Astrocyte (in vitro differentiated cells and primary cell): ENCODE measurements at regions not wholly inside any gene's neighbourhood (a gene's known extent, or its start where the extent isn't known, plus 50 kb on each side); places are given as distances from the start of the nearest gene placed in this dataset.

Experiments used
- DNase-seq: peaks from one replicate; pipeline ENCODE4 v3.0.0-alpha.2; 2010; ENCODE audit warnings: low read depth
- FAIRE-seq: peaks from 2 replicates; lab custom pipeline; 2011; peaks lifted over from hg19 to GRCh38; lab: Jason Lieb, UNC
- H2AFZ ChIP-seq: 2 replicates; pipeline ENCODE4 v1.6.0; 2012; ENCODE audit warnings: low read depth, low read length, inconsistent platforms
- H3K27ac ChIP-seq: 2 replicates; pipeline ENCODE4 v1.5.1; 2011; ENCODE audit warnings: low read depth, low read length, inconsistent platforms
- H3K27me3 ChIP-seq: 2 replicates; pipeline ENCODE4 v1.6.0; 2011; ENCODE audit warnings: low read length, inconsistent platforms; ENCODE audit not compliant: insufficient read depth
- H3K36me3 ChIP-seq: 2 replicates; pipeline ENCODE4 v1.5.1; 2011; ENCODE audit warnings: low read length, inconsistent platforms; ENCODE audit not compliant: insufficient read depth
- H3K4me1 ChIP-seq: 2 replicates; pipeline ENCODE4 v1.5.1; 2011; ENCODE audit warnings: low read length, inconsistent platforms; ENCODE audit not compliant: insufficient read depth
- H3K4me2 ChIP-seq: 2 replicates; pipeline ENCODE4 v1.6.0; 2012; ENCODE audit warnings: low read length, inconsistent platforms
- H3K4me3 ChIP-seq: 2 replicates; pipeline ENCODE4 v1.5.1; 2011; ENCODE audit warnings: low read depth, mild to moderate bottlenecking, low read length, inconsistent platforms; ENCODE audit not compliant: insufficient read depth
- H3K79me2 ChIP-seq: 2 replicates; pipeline ENCODE4 v1.6.0; 2012; ENCODE audit warnings: mild to moderate bottlenecking, low read length, inconsistent platforms; ENCODE audit not compliant: insufficient read depth
- H3K9ac ChIP-seq: 2 replicates; pipeline ENCODE4 v1.6.0; 2012; ENCODE audit warnings: mild to moderate bottlenecking, low read length, inconsistent platforms
- H3K9me3 ChIP-seq: 2 replicates; pipeline ENCODE4 v1.5.1; 2012; ENCODE audit warnings: low read depth, mild to moderate bottlenecking, low read length, inconsistent platforms; ENCODE audit not compliant: insufficient read depth
- H4K20me1 ChIP-seq: 2 replicates; pipeline ENCODE4 v1.6.0; 2012; ENCODE audit warnings: low read length, inconsistent platforms; ENCODE audit not compliant: insufficient read depth
- H3K27ac Mint-ChIP-seq: one replicate; pipeline ENCODE4 v1.8.0; 2021; ENCODE audit warnings: mild to moderate bottlenecking, mixed read lengths; ENCODE audit not compliant: unreplicated experiment
- H3K27me3 Mint-ChIP-seq: one replicate; pipeline ENCODE4 v1.8.0; 2021; ENCODE audit warnings: low read depth, mixed read lengths; ENCODE audit not compliant: unreplicated experiment
- H3K36me3 Mint-ChIP-seq: one replicate; pipeline ENCODE4 v1.8.0; 2021; ENCODE audit warnings: low read depth, mixed read lengths; ENCODE audit not compliant: unreplicated experiment
- H3K4me1 Mint-ChIP-seq: one replicate; pipeline ENCODE4 v1.8.0; 2021; ENCODE audit warnings: low read depth, mixed read lengths; ENCODE audit not compliant: unreplicated experiment
- H3K4me3 Mint-ChIP-seq: one replicate; pipeline ENCODE4 v1.8.0; 2021; ENCODE audit warnings: mild to moderate bottlenecking, moderate library complexity, mixed read lengths; ENCODE audit not compliant: unreplicated experiment
- H3K9me3 Mint-ChIP-seq: one replicate; pipeline ENCODE4 v1.8.0; 2021; ENCODE audit warnings: mild to moderate bottlenecking, mixed read lengths; ENCODE audit not compliant: unreplicated experiment
- EZH2 ChIP-seq: IDR thresholded peaks from 2 replicates; pipeline ENCODE4 v1.6.1; 2012; ENCODE audit warnings: mild to moderate bottlenecking, low read length, inconsistent platforms; ENCODE audit not compliant: insufficient read depth
- TF ChIP-seq, protein P1 (sequence below): IDR thresholded peaks from 2 replicates; pipeline ENCODE4 v1.5.1; 2011; ENCODE audit warnings: low read depth, mild to moderate bottlenecking, inconsistent platforms, low read length, moderate library complexity; ENCODE audit not compliant: insufficient read depth

DNA sequence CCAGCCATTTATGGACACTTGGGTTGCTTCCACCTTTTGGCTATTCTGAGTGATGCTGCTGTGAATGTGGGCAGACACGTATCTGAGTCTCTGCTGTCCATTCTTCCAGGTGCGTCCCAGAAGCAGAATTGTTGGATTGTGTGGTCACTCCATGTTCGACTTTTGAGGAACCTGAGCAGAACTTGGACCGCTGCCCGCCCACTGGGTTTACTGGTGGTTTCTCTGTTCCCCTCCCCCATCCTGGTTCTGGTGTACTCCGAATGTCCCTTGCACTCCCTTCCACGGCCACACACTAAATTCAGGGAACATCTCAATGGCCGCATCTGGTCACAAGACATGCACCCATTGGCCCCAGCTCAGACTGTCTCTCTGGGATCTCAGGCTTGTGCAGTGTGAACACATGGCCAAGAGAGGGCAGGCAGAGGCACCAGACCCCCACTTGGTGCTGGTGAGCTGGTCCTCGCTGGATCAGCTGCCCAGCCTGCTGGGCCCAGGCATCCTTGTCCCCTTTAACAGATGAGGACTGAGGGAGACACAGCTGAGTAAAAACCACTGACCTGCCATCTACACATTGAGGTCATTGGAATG lies 565.1 kb downstream of the NPHP4 start:
- H3K4me1 Mint-ChIP-seq, result no peaks in the 10 kb centered on the region
- TF ChIP-seq, protein P1, sequence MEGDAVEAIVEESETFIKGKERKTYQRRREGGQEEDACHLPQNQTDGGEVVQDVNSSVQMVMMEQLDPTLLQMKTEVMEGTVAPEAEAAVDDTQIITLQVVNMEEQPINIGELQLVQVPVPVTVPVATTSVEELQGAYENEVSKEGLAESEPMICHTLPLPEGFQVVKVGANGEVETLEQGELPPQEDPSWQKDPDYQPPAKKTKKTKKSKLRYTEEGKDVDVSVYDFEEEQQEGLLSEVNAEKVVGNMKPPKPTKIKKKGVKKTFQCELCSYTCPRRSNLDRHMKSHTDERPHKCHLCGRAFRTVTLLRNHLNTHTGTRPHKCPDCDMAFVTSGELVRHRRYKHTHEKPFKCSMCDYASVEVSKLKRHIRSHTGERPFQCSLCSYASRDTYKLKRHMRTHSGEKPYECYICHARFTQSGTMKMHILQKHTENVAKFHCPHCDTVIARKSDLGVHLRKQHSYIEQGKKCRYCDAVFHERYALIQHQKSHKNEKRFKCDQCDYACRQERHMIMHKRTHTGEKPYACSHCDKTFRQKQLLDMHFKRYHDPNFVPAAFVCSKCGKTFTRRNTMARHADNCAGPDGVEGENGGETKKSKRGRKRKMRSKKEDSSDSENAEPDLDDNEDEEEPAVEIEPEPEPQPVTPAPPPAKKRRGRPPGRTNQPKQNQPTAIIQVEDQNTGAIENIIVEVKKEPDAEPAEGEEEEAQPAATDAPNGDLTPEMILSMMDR, result no peak
- TF ChIP-seq EZH2, result no peak
- FAIRE-seq, result no peak

GRCh38 chr1:5424802-5425703 lies 567.2 kb downstream of the NPHP4 start:
- H3K9ac ChIP-seq, result no peak overlapping the region
- no peaks in the 10 kb centered on the region for H3K36me3 Mint-ChIP-seq
- DNase-seq (no peak), FAIRE-seq (no peak)
- H3K36me3 ChIP-seq, result no peaks in the 10 kb centered on the region
- no peak overlapping the region for H3K27ac ChIP-seq
- H3K4me1 ChIP-seq, result no peaks in the 10 kb centered on the region
- no peaks in the 10 kb centered on the region for H3K4me1 Mint-ChIP-seq
- H3K79me2 ChIP-seq, result no peaks in the 10 kb centered on the region
- H3K27me3 ChIP-seq, result no peaks in the 10 kb centered on the region
- H4K20me1 ChIP-seq, result no peaks in the 10 kb centered on the region
- H3K9me3 Mint-ChIP-seq, result no peaks in the 10 kb centered on the region
- H3K9me3 ChIP-seq, result peaks cover under 1% of the 10 kb centered on the region
- H2AFZ ChIP-seq, result no peak overlapping the region
- TF ChIP-seq, protein P1, result no peak
- TF ChIP-seq EZH2, result no peak
- peaks cover 64% of the 10 kb centered on the region for H3K27me3 Mint-ChIP-seq
- H3K4me3 Mint-ChIP-seq, result no peak overlapping the region
- no peak overlapping the region for H3K27ac Mint-ChIP-seq
- H3K4me3 ChIP-seq, result no peak overlapping the region
- H3K4me2 ChIP-seq, result no peak overlapping the region

More for the DNA sequence above, 565.1 kb downstream of the NPHP4 start:
- H3K4me3 ChIP-seq, result no peak overlapping the region
- no peak for DNase-seq
- Mint-ChIP-seq H3K27ac (no peak overlapping the region), H3K4me3 (no peak overlapping the region), H3K27me3 (peaks cover 65% of the 10 kb centered on the region), H3K9me3 (no peaks in the 10 kb centered on the region), H3K36me3 (no peaks in the 10 kb centered on the region)
- H4K20me1 ChIP-seq, result no peaks in the 10 kb centered on the region
- no peak overlapping the region for H2AFZ ChIP-seq
- no peaks in the 10 kb centered on the region for H3K79me2 ChIP-seq
- no peak overlapping the region for H3K9ac ChIP-seq
- H3K27me3 ChIP-seq, result no peaks in the 10 kb centered on the region
- no peaks in the 10 kb centered on the region for H3K36me3 ChIP-seq
- peaks cover 4% of the 10 kb centered on the region for H3K9me3 ChIP-seq
- H3K4me1 ChIP-seq, result no peaks in the 10 kb centered on the region
- no peak overlapping the region for H3K4me2 ChIP-seq
- no peak overlapping the region for H3K27ac ChIP-seq

- Histone ChIP-seq H3K36me3 (no peaks in the 10 kb centered on the region), H3K79me2 (no peaks in the 10 kb centered on the region), H3K27ac (no peak overlapping the region), H3K4me3 (no peak overlapping the region), H3K4me2 (no peak overlapping the region), H3K9me3 (no peaks in the 10 kb centered on the region), H3K4me1 (no peaks in the 10 kb centered on the region), H2AFZ (no peak overlapping the region), H3K27me3 (no peaks in the 10 kb centered on the region), H3K9ac (no peak overlapping the region), H4K20me1 (no peaks in the 10 kb centered on the region)
- peaks cover 61% of the 10 kb centered on the region for H3K27me3 Mint-ChIP-seq
- H3K9me3 Mint-ChIP-seq, result no peaks in the 10 kb centered on the region
- no peak overlapping the region for H3K4me3 Mint-ChIP-seq
- no peaks in the 10 kb centered on the region for H3K36me3 Mint-ChIP-seq
- no peaks in the 10 kb centered on the region for H3K4me1 Mint-ChIP-seq
- DNase-seq, result no peak
- TF ChIP-seq, protein P1, result no peak
- TF ChIP-seq EZH2, result no peak
- FAIRE-seq, result no peak
- no peak overlapping the region for H3K27ac Mint-ChIP-seq
These were observed 569.1 kb downstream of the NPHP4 start for GRCh38 chr1:5423109-5423508.
